ENCODE measurements at regions not wholly inside any gene's neighbourhood (a gene's known extent, or its start where the extent isn't known, plus 50 kb on each side); places are given as distances from the start of the nearest gene placed in this dataset.

- no peak for ATAC-seq (ENCODE audit: low FRiP score)
- TF ChIP-seq CTCF (IDR thresholded peaks at IDR 0.05), result no peak
- DNase-seq (ENCODE audit: low spot score), result no peak
These were observed 596.3 kb upstream of the CA10 start for GRCh38 chr17:52754838-52755237.

- no peak for ATAC-seq (ENCODE audit: low FRiP score)
- no peak for DNase-seq (ENCODE audit: low spot score)
- TF ChIP-seq CTCF (IDR thresholded peaks at IDR 0.05), result no peak
These were observed 592.5 kb upstream of the CA10 start for GRCh38 chr17:52751051-52751450.

- no peak for ATAC-seq (ENCODE audit: low FRiP score)
- no peak for DNase-seq (ENCODE audit: low spot score)
- TF ChIP-seq CTCF (IDR thresholded peaks at IDR 0.05), result no peak
These were observed 585.7 kb upstream of the CA10 start for GRCh38 chr17:52744179-52744578.

- no peak for TF ChIP-seq CTCF (IDR thresholded peaks at IDR 0.05)
- DNase-seq (ENCODE audit: low spot score) (no peak), ATAC-seq (ENCODE audit: low FRiP score) (no peak)
These were observed 581.5 kb upstream of the CA10 start for GRCh38 chr17:52740006-52740405.

- DNase-seq (ENCODE audit: low spot score), result no peak
- no peak for ATAC-seq (ENCODE audit: low FRiP score)
- TF ChIP-seq CTCF (IDR thresholded peaks at IDR 0.05), result no peak
These were observed 580.3 kb upstream of the CA10 start for GRCh38 chr17:52738791-52739190.

- no peak for TF ChIP-seq CTCF (IDR thresholded peaks at IDR 0.05)
These were observed 578.6 kb upstream of the CA10 start for GRCh38 chr17:52737071-52737470.

GRCh38 chr17:52732841-52733240 is 574.3 kb upstream of the CA10 start:
- no peak for TF ChIP-seq CTCF (IDR thresholded peaks at IDR 0.05)
- DNase-seq (ENCODE audit: low spot score), result no peak
- ATAC-seq (ENCODE audit: low FRiP score), result no peak

More at GRCh38 chr17:52737071-52737470, 578.6 kb upstream of the CA10 start:
- ATAC-seq (ENCODE audit: low FRiP score) (no peak), DNase-seq (ENCODE audit: low spot score) (no peak)
